Kidney (tissue), 13 donors: ENCODE measurements at regions not wholly inside any gene's neighbourhood (a gene's known extent, or its start where the extent isn't known, plus 50 kb on each side); places are given as distances from the start of the nearest gene placed in this dataset.

Experiments
- DNase-seq, 5 donors: peaks; one replicate each; pipeline ENCODE4 v3.0.0-alpha.2; 2013 to 2020
- FAIRE-seq: peaks from 2 replicates; lab custom pipeline; 2012; peaks lifted over from hg19 to GRCh38; lab: Jason Lieb, UNC
- H3K27ac ChIP-seq, 2 donors: one replicate each; pipeline ENCODE4 v1.7.0; 2013; ENCODE audit warnings: low read depth in 2 of 2, low read length in 2 of 2, inconsistent platforms in 1 of 2
- H3K27me3 ChIP-seq: one replicate; pipeline ENCODE4 v1.7.1; 2013; ENCODE audit warnings: low read length, inconsistent platforms; ENCODE audit not compliant: control insufficient read depth, insufficient read depth
- H3K36me3 ChIP-seq, 3 donors: one replicate each; pipeline versions ENCODE4 v1.7.0 to v1.7.1; 2013; ENCODE audit warnings: low read length in 3 of 3, control low read depth in 1 of 3, inconsistent platforms in 1 of 3; ENCODE audit not compliant: insufficient read depth in 3 of 3, control insufficient read depth in 2 of 3
- H3K4me1 ChIP-seq, 3 donors: one replicate each; pipeline versions ENCODE4 v1.7.0 to v1.7.1; 2013; ENCODE audit warnings: low read length in 3 of 3, inconsistent platforms in 1 of 3, low read depth in 1 of 3; ENCODE audit not compliant: control insufficient read depth in 2 of 3, insufficient read depth in 2 of 3
- H3K4me3 ChIP-seq, 3 donors: one replicate each; pipeline versions ENCODE4 v1.7.0 to v1.8.1; 2013; ENCODE audit warnings: low read length in 3 of 3, control low read depth in 1 of 3, inconsistent platforms in 1 of 3
- H3K9ac ChIP-seq, 3 donors: one replicate each; pipeline versions ENCODE4 v1.7.0 to v1.7.1; 2013; ENCODE audit warnings: low read length in 3 of 3, control low read depth in 1 of 3, inconsistent platforms in 1 of 3
- H3K9me3 ChIP-seq, 3 donors: one replicate each; pipeline versions ENCODE4 v1.7.0 to v1.7.1; 2013; ENCODE audit warnings: low read length in 3 of 3, control low read depth in 1 of 3, inconsistent platforms in 1 of 3; ENCODE audit not compliant: control insufficient read depth in 2 of 3, insufficient read depth in 1 of 3
- intact Hi-C: fragments of 100-400 bp; cut with DNase I; formaldehyde crosslinking; loops from one replicate; pipeline ENCODE4 v1.11.1; 2022
- TF ChIP-seq, protein P1 (sequence below): IDR thresholded peaks from 3 replicates; pipeline ENCODE4 v1.5.1; 2012; ENCODE audit warnings: mild to moderate bottlenecking, moderate library complexity, borderline replicate concordance; ENCODE audit not compliant: insufficient read depth; ENCODE audit errors: extremely low read depth
- donor health status: control.
- donor health status: control.
- donor health status: control.
- donor health status: control.
- donor health status: control.
- donor health status: DM: yes; HTN: yes; CAD: no.
- donor health status: Normal renal cell carcinoma (clear cell type).

DNA sequence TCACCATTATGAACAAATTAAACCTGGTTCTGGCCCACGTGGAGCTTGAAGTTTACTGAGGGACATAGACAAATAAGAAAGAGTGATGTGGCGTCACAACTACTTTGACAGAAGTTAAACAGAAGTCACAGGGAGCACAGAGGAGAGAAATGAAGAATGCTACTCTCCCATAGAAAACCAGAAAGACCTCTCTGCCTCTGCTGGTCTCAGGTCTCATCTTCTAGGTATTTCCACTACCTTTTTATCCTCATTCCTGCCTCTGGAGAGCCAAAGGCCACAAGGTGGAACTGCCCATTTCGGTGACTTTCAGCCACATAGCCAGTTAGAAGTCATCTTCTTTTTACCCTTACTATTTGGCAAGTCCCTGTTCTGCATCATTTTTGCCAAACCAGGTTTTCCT is 170.5 kb downstream of the CAND1 start:
- intact Hi-C loops: no loop called here
- H3K36me3 ChIP-seq: no peaks in the 10 kb centered on the region

DNA sequence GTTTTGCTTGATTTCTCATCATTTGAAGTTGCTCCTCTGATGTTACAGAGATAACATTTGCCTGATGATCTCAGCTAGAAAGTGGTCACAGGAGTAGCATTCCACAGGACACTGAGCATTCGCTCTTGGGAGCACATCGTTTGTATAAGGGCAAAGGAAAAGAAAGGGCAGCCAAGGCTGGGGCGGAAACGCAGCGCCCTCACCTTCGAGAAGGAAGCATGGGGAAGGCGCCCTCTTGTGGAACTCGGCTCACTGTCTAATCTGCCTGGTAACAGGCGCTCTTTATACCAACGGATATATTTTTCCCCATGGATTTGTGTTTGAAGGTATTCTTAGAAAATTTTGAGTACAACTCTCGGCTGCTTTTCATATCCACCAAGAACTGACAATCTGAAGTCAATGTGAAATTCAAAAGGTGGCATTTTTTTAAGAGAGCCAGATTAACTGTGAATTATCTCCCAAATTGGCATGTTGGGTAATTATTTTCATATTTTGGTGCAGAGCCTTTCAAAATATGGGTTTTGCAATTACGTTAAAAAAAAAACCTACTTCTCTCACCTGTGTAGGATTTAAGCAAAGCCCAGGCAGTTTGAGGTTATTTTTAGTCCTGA is 172.7 kb downstream of the CAND1 start:
- TF ChIP-seq, protein P1, sequence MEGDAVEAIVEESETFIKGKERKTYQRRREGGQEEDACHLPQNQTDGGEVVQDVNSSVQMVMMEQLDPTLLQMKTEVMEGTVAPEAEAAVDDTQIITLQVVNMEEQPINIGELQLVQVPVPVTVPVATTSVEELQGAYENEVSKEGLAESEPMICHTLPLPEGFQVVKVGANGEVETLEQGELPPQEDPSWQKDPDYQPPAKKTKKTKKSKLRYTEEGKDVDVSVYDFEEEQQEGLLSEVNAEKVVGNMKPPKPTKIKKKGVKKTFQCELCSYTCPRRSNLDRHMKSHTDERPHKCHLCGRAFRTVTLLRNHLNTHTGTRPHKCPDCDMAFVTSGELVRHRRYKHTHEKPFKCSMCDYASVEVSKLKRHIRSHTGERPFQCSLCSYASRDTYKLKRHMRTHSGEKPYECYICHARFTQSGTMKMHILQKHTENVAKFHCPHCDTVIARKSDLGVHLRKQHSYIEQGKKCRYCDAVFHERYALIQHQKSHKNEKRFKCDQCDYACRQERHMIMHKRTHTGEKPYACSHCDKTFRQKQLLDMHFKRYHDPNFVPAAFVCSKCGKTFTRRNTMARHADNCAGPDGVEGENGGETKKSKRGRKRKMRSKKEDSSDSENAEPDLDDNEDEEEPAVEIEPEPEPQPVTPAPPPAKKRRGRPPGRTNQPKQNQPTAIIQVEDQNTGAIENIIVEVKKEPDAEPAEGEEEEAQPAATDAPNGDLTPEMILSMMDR: peak; percentile 78
- H3K9me3 ChIP-seq: no peaks in the 10 kb centered on the region
- H3K4me1 ChIP-seq: peaks cover 0 to 15% (median 13%) of the 10 kb centered on the region in 3 donors
- no peaks in the 10 kb centered on the region for H3K27me3 ChIP-seq
- H3K4me3 ChIP-seq: peak overlapping the region in 2 of 3 donors; percentile 39 to 49
- H3K36me3 ChIP-seq: no peaks in the 10 kb centered on the region
- peak; percentile 84 to 92 (median 87) for DNase-seq
- peak; percentile 86 for FAIRE-seq
- H3K27ac ChIP-seq: no peak overlapping the region
- H3K9ac ChIP-seq: no peak overlapping the region
- intact Hi-C loops: no loop called here

More for the DNA sequence above, 170.5 kb downstream of the CAND1 start:
- TF ChIP-seq, protein P1: no peak
- Histone ChIP-seq H3K9ac (no peak overlapping the region), H3K4me1 (peaks cover 0 to 15% (median 13%) of the 10 kb centered on the region in 3 donors), H3K9me3 (no peaks in the 10 kb centered on the region), H3K27me3 (no peaks in the 10 kb centered on the region), H3K27ac (no peak overlapping the region), H3K4me3 (no peak overlapping the region)
- FAIRE-seq (no peak), DNase-seq (no peak)

DNA sequence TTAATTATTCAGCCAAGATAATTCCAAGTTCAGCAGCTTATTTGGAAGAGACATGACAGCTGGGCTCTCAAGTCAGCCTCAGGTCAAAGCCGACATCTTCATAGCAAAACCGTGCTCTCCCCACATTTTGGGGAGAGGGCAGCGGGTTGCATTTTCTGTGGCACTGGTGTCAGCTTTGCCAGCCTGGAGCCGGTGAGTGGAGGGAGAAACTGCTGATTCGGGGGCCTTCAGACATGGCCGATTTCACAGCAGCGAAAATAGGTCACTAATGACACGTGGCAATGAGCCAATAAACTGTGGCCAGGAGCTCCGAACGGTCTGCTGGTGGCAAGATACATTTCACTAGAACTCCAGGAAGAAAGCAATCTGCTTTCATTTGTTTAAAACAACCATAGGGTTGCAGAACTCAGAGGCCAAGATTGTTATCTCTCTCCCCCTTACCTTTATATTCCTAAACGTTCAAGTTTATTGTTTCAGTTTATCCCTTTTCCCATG is 173.2 kb downstream of the CAND1 start:
- DNase-seq: peak in 4 of 5 donors; percentile 51 to 74 (median 60)
- no peak overlapping the region for H3K27ac ChIP-seq
- intact Hi-C loops: no loop called here

More for the DNA sequence above, 173.2 kb downstream of the CAND1 start:
- Histone ChIP-seq H3K4me3 (peak overlapping the region in 2 of 3 donors; percentile 39 to 49), H3K36me3 (no peaks in the 10 kb centered on the region), H3K27me3 (no peaks in the 10 kb centered on the region), H3K9me3 (no peaks in the 10 kb centered on the region), H3K4me1 (peaks cover 0 to 15% (median 13%) of the 10 kb centered on the region in 3 donors), H3K9ac (no peak overlapping the region)
- TF ChIP-seq, protein P1: no peak
- no peak for FAIRE-seq
